ENCODE measurements at regions not wholly inside any gene's neighbourhood (a gene's known extent, or its start where the extent isn't known, plus 50 kb on each side); places are given as distances from the start of the nearest gene placed in this dataset.
"Not testable (repeated sequence)": the region's sequence is repeated elsewhere in the genome, so short reads cannot be mapped to it uniquely, and the experiment has no call there.

- TF ChIP-seq EP300 (IDR thresholded peaks at IDR 0.05) (no peak), POLR2AphosphoS5 (IDR thresholded peaks at IDR 0.05) (no peak), CTCF (IDR thresholded peaks at IDR 0.05) (no peak), POLR2A (IDR thresholded peaks at IDR 0.05) (no peak)
- DNase-seq, result no peak
- no peaks in the 10 kb centered on the region for H3K9me3 ChIP-seq
- intact Hi-C loops (cut with DNase I; ENCODE audit: low total_unique reads), result no loop called here
- 54 to 63% (median 60%) methylated on average over 7 to 8 of the region's 8 CpGs for WGBS, 5 donors
- H3K4me3 ChIP-seq, result no peak overlapping the region
- H3K4me1 ChIP-seq, result no peaks in the 10 kb centered on the region
- no peaks in the 10 kb centered on the region for H3K36me3 ChIP-seq
- peaks cover 0 to 16% (median 0%) of the 10 kb centered on the region in 3 donors for H3K27me3 ChIP-seq
- H3K27ac ChIP-seq, result no peak overlapping the region
Observed at GRCh38 chr15:100733101-100733842, 130.9 kb downstream of the ASB7 start.

GRCh38 chr15:100733843-100734185, 131.4 kb downstream of the ASB7 start:
- H3K27me3 ChIP-seq, result peaks cover 0 to 15% (median 0%) of the 10 kb centered on the region in 3 donors
- H3K27ac ChIP-seq; H3K36me3 ChIP-seq; intact Hi-C loops (cut with DNase I; ENCODE audit: low total_unique reads); H3K9me3 ChIP-seq; H3K4me3 ChIP-seq; DNase-seq; H3K4me1 ChIP-seq: not testable (repeated sequence)
- 46 to 74% (median 53%) methylated on average over 3 of the region's 3 CpGs for WGBS, 5 donors

- intact Hi-C loops (cut with DNase I; ENCODE audit: low total_unique reads), result no loop called here
- no peak overlapping the region for H3K4me3 ChIP-seq
Observed at GRCh38 chr15:100734586-100734985, 132.2 kb downstream of the ASB7 start.

GRCh38 chr15:100735129-100736053, 133.0 kb downstream of the ASB7 start:
- peaks cover 0 to 6% (median 0%) of the 10 kb centered on the region in 3 donors for H3K27me3 ChIP-seq
- H3K4me3 ChIP-seq, result no peak overlapping the region
- WGBS, 5 donors, result 79 to 87% (median 84%) methylated on average over 12 of the region's 12 CpGs
- DNase-seq, result no peak
- TF ChIP-seq POLR2AphosphoS5 (IDR thresholded peaks at IDR 0.05), result no peak
- no peak for TF ChIP-seq EP300 (IDR thresholded peaks at IDR 0.05)
- TF ChIP-seq CTCF (IDR thresholded peaks at IDR 0.05), result no peak
- TF ChIP-seq POLR2A (IDR thresholded peaks at IDR 0.05), result no peak
- no peaks in the 10 kb centered on the region for H3K9me3 ChIP-seq
- intact Hi-C loops (cut with DNase I; ENCODE audit: low total_unique reads), result no loop called here
- no peaks in the 10 kb centered on the region for H3K36me3 ChIP-seq
- no peaks in the 10 kb centered on the region for H3K4me1 ChIP-seq
- no peak overlapping the region for H3K27ac ChIP-seq

More at GRCh38 chr15:100734586-100734985, 132.2 kb downstream of the ASB7 start:
- peaks cover 0 to 7% (median 0%) of the 10 kb centered on the region in 3 donors for H3K27me3 ChIP-seq
- H3K27ac ChIP-seq, result no peak overlapping the region
- no peaks in the 10 kb centered on the region for H3K4me1 ChIP-seq
- no peaks in the 10 kb centered on the region for H3K36me3 ChIP-seq
- 92 to 99% (median 95%) methylated on average over 5 of the region's 5 CpGs for WGBS, 5 donors
- DNase-seq, result no peak
- TF ChIP-seq CTCF (IDR thresholded peaks at IDR 0.05) (no peak), POLR2AphosphoS5 (IDR thresholded peaks at IDR 0.05) (no peak), POLR2A (IDR thresholded peaks at IDR 0.05) (no peak), EP300 (IDR thresholded peaks at IDR 0.05) (no peak)
- H3K9me3 ChIP-seq, result no peaks in the 10 kb centered on the region

Data from stomach (tissue), 8 donors.